Activated CD4-positive, alpha-beta T cell treated with anti-CD3 and anti-CD28 coated beads for 4 hours (primary cell): ENCODE measurements at regions not wholly inside any gene's neighbourhood (a gene's known extent, or its start where the extent isn't known, plus 50 kb on each side); places are given as distances from the start of the nearest gene placed in this dataset.
"Not testable (repeated sequence)": the region's sequence is repeated elsewhere in the genome, so short reads cannot be mapped to it uniquely, and the experiment has no call there.

ENCODE experiments used
- DNase-seq, 2 donors: peaks; one replicate each; pipeline ENCODE4 v3.0.0-alpha.2; 2020

DNA sequence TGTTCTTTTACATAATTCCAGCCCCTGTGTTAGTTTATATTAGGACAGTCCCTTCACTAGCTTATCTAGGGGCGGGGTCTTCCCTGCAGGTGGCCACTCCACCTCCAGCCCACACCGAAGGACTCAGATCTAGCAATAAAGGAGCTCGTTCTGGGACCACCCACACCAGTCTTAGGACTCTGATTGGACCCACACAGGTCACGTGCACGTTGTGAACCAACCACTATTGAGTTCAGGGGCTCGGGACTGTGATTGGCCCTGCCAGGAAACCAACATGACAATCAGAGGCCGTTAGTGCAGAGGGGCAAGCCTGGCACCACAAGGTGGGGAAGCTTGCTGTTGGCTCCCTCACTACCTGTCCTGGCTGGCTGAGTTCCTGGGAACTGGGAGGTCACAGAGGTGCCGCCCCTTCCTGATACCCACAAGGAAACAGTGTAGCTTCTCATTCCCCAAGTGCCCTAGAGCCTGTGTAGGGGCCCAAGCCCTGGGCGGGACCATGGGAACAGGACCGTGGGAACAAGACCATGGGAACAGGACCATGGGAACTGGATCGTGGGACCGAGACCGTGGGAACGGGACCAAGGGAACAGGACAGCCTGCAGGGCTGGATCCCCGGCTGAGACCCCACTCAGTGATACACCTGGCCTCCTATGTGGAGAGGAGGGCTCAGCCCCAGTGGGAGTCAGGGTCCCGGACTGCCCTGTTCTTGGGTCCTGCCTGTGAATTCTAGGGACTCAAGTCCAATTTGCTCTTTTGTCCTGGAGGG lies 297.8 kb downstream of the ADGRD1 start:
- no peak for DNase-seq

- DNase-seq, result no peak
Observed at GRCh38 chr12:131253376-131254026, 299.8 kb downstream of the ADGRD1 start.

GRCh38 chr12:131254374-131254773 lies 300.7 kb downstream of the ADGRD1 start:
- DNase-seq, result no peak

GRCh38 chr12:131258398-131258797 lies 304.7 kb downstream of the ADGRD1 start:
- DNase-seq, result no peak

- no peak for DNase-seq
Observed at GRCh38 chr12:131260251-131260905, 306.7 kb downstream of the ADGRD1 start.

- DNase-seq, result no peak
Observed at GRCh38 chr12:131260954-131261353, 307.2 kb downstream of the ADGRD1 start.

- no peak for DNase-seq
Observed at GRCh38 chr12:131261906-131262305, 308.2 kb downstream of the ADGRD1 start.

- DNase-seq, result no peak
Observed at GRCh38 chr12:131263626-131264025, 309.9 kb downstream of the ADGRD1 start.

DNA sequence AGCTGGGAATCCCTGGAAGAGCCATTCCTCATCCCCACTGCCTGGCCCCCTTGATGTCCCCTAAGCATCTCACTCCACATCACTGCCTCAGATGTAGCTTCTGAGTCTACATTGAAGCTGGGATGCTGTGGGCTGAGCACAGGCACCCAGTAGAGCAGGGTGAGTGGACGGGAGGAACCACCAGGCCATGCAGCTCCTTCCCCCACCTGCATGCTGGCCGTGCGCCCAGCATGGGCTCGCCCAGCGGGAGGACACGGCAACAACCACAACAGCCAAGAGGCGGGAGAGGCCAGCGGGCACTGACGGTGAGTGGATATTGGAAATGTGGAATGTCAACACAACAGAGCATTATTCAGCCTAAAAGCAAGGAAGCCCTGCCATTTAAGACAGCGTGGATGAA lies 310.9 kb downstream of the ADGRD1 start:
- DNase-seq, result no peak

DNA sequence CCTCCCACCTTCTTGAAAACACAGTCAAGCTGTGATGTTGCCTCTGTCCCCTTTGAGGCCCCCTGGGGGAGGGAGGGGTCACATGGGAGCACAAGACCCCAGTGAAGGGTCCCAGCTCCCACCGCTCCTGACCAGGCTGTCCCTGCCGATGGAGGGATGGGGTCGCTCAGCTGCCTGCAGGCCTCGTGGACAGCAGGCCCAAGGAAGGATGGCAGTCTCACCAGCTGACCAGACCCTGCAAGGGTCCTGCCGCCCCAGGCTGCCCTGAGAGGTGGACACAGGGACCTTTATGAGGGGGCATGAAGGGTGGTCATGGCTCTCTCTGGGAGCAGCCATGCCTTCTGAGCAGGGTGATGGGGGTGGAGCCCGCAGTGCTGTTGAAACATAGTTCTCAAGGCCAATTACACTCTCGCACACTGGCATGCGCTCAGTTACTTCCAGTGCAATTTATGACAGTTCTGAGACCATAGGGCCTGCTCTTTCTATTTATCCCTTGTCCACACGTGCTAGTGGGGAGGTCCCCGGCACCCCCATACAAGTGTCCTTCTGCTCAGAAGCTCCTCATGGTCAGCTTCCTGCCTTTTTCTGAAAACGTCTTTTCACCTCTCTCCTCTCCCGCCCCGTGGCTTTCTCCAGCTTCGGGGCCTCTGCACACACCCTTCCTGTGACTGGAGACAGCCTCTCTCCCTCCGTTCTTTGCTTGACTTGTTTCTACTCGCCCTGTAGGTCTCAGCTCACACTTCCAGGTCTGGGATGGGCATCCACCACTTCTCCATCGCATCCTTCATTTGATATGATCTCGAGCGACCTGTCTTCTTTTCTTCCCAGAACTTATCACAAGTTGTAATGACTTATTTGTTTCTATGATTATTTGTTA lies 313.1 kb downstream of the ADGRD1 start:
- no peak for DNase-seq

DNA sequence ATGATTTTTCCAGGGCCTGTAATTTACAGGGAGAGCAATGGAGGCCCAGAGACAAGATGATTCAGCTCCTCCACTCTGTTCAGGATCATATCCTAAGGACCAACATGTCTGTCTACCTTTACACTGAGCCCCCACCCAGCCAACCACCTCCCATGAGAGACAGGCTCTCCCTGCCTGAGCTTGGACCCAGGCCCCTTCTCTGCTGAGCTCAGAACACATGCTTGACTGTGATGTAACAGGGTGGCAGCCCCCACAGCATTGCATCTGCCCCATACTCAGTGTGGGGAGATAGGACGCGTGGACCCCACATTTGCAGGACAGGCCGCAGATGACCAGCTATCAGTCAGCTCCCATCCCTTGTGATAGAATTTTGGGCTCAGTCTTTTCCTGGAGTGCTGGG lies 313.9 kb downstream of the ADGRD1 start:
- DNase-seq, result no peak

GRCh38 chr12:131268123-131268522 lies 314.4 kb downstream of the ADGRD1 start:
- not testable (repeated sequence) for DNase-seq

GRCh38 chr12:131268571-131268970 lies 314.9 kb downstream of the ADGRD1 start:
- not testable (repeated sequence) for DNase-seq

- no peak for DNase-seq
Observed at GRCh38 chr12:131269551-131269950, 315.8 kb downstream of the ADGRD1 start.

- not testable (repeated sequence) for DNase-seq
Observed at GRCh38 chr12:131269977-131270376, 316.3 kb downstream of the ADGRD1 start.

DNA sequence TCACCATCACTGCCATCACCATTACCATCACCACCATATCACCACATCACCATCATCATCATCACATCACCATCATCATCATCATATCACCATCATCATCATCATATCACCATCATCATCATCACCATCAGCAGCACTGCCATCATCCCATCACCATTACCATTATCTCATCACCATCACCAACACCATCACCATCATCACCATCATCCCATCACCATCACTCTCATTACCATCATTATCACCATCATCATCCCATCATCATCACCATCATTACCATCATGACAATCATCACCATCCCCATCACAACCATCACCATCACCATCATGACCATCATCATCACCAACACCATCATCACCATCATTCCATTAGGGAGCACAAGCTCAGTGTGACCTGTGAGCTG lies 318.0 kb downstream of the ADGRD1 start:
- DNase-seq, result no peak

- DNase-seq, result not testable (repeated sequence)
Observed at GRCh38 chr12:131272283-131272814, 318.6 kb downstream of the ADGRD1 start.

DNA sequence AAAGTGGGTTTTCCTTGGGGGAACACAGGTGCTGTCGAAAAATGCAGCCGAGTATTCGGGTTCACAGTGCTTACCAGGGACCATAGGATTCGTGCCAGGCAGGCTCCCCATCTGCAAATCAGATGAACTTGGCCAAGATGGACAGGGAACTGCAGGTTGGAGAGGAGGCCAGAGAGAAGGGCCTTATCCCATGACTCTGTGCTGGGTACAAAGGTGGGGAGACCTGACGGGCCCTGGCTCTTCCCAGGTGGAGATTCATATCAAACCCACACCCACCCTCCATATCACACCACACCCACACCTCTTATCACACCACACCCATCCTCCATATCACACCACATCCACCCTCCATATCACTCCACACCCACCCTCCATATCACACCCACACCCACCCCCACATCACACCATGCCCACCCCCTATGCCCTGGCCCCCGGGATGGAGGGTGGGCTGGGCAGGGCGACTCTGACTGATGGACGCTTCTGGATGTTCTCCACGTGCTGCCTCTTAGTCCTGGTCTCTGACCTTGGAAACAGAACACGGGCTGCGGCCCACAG lies 319.7 kb downstream of the ADGRD1 start:
- DNase-seq, result no peak

DNA sequence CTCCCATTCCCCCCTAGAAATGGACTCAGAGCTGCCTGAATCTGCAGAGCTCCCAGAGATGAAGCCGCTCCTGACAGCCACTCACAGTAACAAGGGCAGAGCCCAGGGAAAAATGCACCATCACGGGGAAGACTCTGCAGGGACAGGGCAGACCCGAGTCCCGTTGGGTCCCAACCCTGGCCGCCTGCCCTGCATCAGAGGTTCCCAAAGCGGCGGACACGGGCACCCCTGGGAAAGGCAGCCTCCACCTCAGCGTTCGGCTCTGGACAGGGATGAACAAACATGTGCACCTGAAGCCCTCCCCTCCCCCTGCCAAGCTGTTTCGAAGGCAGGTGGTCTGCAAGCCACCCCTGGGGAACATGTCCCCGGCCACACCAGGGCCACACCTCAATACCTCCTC lies 320.4 kb downstream of the ADGRD1 start:
- DNase-seq, result no peak

DNA sequence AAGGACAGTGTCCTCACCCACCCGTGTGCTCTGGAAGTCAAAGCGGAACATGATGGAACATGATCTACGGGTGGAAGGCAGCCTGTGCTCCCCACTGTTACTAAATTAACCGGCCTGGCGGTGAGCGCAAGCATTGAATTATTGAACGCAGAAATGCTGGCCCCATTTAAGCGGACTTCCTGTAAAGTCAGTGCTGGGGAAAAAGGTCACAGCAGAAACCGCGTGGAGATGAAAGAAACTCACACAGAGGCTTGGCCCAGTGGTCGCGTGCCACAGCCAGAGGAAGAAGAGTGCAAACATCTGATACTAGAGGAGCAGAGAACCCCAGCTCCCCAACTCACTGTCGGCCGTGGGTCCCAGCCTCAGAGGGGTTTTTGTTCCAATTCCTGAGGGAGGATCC lies 321.2 kb downstream of the ADGRD1 start:
- DNase-seq, result no peak

GRCh38 chr12:131275824-131276223 lies 322.1 kb downstream of the ADGRD1 start:
- no peak for DNase-seq

- DNase-seq, result no peak
Observed at GRCh38 chr12:131276501-131277185, 322.9 kb downstream of the ADGRD1 start.
